ENCODE measurements at regions not wholly inside any gene's neighbourhood (a gene's known extent, or its start where the extent isn't known, plus 50 kb on each side); places are given as distances from the start of the nearest gene placed in this dataset.

GRCh38 chr11:19474954-19475721 lies 234.4 kb upstream of the E2F8 start:
- Histone ChIP-seq H2BK12ac (ENCODE audit: low read depth, low read length) (peak overlapping the region; percentile 52; the same call in 1 of the 2 replicates), H4K8ac (ENCODE audit: extremely low read depth, insufficient read depth, low read length) (no peak overlapping the region), H2AK5ac (ENCODE audit: low read depth, low read length) (no peak overlapping the region), H4K20me1 (replicated peaks in 1 of 2; ENCODE audit: control insufficient read depth in 1 of 2, insufficient read depth in 2 of 2, low read length in 2 of 2) (no peaks in the 10 kb centered on the region), H3K4me1 (replicated peaks in 1 of 4; ENCODE audit: control insufficient read depth in 3 of 4, insufficient read depth in 4 of 4, low read length in 3 of 4) (peaks cover 0 to 4% (median 3%) of the 10 kb centered on the region in 4 experiments; a peak in 4 of 7 replicates), H3K4ac (replicated peaks; ENCODE audit: insufficient read length, low read depth, low read length) (no peak overlapping the region), H2BK20ac (ENCODE audit: low read length) (peak overlapping the region; percentile 73; the same call in 1 of the 2 replicates), H2BK15ac (ENCODE audit: low read length) (no peak overlapping the region), H2BK5ac (ENCODE audit: low read depth, low read length) (no peak overlapping the region), H3K27ac (ENCODE audit: low read depth, low read length) (no peak overlapping the region), H3K36me3 (ENCODE audit: control insufficient read depth in 2 of 4, insufficient read depth in 4 of 4, low read length in 3 of 4) (no peaks in the 10 kb centered on the region), H3K27me3 (replicated peaks in 1 of 4; ENCODE audit: control insufficient read depth in 3 of 4, extremely low read depth in 1 of 4, insufficient read depth in 3 of 4, low read length in 3 of 4) (no peaks in the 10 kb centered on the region; a peak in 2 of 7 replicates), H3K14ac (ENCODE audit: insufficient read length) (no peak overlapping the region), H3K23ac (ENCODE audit: insufficient read length) (no peak overlapping the region), H2BK120ac (replicated peaks; ENCODE audit: low read depth, low read length) (no peak overlapping the region), H3K79me1 (ENCODE audit: low read depth, low read length) (no peaks in the 10 kb centered on the region), H3K9me3 (ENCODE audit: insufficient read depth in 2 of 2, low read depth in 1 of 2, low read length in 1 of 2) (no peaks in the 10 kb centered on the region), H4K5ac (ENCODE audit: insufficient read length, low read depth, low read length) (no peak overlapping the region), H3K9ac (replicated peaks in 1 of 4; ENCODE audit: extremely low read depth in 1 of 4, low read depth in 3 of 4, low read length in 3 of 4) (no peak overlapping the region), H3K4me3 (ENCODE audit: extremely low read depth in 1 of 4, insufficient read depth in 2 of 4, low read depth in 3 of 4, low read length in 4 of 4) (no peak overlapping the region), H3K18ac (ENCODE audit: extremely low read depth, low read length) (0 out of 2 replicates have a peak overlapping the region, but pooled peaks have one; percentile 2), H3K23me2 (ENCODE audit: low read depth, low read length) (no peaks in the 10 kb centered on the region), H3K79me2 (ENCODE audit: control insufficient read depth in 1 of 2, insufficient read depth in 2 of 2, low read length in 2 of 2) (no peaks in the 10 kb centered on the region), H2AFZ (ENCODE audit: low read length) (peak overlapping the region; percentile 78; the same call in 1 of the 2 replicates), H4K91ac (replicated peaks; ENCODE audit: insufficient read length, low read length) (no peak overlapping the region), H3K4me2 (ENCODE audit: insufficient read depth in 1 of 2, low read depth in 2 of 2, low read length in 2 of 2) (peak overlapping the region in 1 of 2 experiments; percentile 5; a peak in 1 of 4 replicates), H3K56ac (replicated peaks; ENCODE audit: insufficient read length, low read depth, low read length) (no peak overlapping the region)
- CTCF ChIA-PET (ENCODE audit: partially characterized antibody): interaction anchor here (1.6 kb wide), 1 partner anchor 127 kb away, joined by 3 read pairs; no protein-coding TSS in a partner anchor
- DNase-seq (ENCODE audit: low read depth in 1 of 2, low spot score in 2 of 2): no peak
- WGBS, 2 experiments (ENCODE audit: extremely low coverage in 1 of 2, insufficient coverage in 1 of 2, insufficient read length in 1 of 2, insufficient replicate concordance in 2 of 2, low coverage in 1 of 2, low lambda C conversion rate in 2 of 2, missing lambda C conversion rate in 1 of 2): 66% methylated on average over 6 of the region's 7 CpGs; no CpG with 5 or more reads in 1 of the 2 experiments
- no peak for FAIRE-seq
- POLR2A ChIA-PET (ENCODE audit: partially characterized antibody): no interaction called here
- no peak for TF ChIP-seq BCL11A (IDR thresholded peaks at IDR 0.05; ENCODE audit: low read depth in 2 of 2, low read length in 2 of 2)
- TF ChIP-seq RXRA (IDR thresholded peaks at IDR 0.05; ENCODE audit: insufficient read depth, low read depth, low read length): no peak
- TF ChIP-seq ASH2L (IDR thresholded peaks at IDR 0.05; ENCODE audit: low read length): no peak
- TF ChIP-seq EP300 (IDR thresholded peaks at IDR 0.05; ENCODE audit: borderline replicate concordance in 1 of 2, low read depth in 2 of 2, low read length in 2 of 2): no peak
- no peak for TF ChIP-seq CTCF (IDR thresholded peaks at IDR 0.05; ENCODE audit: control extremely low read depth in 1 of 3, insufficient read depth in 1 of 3, low read depth in 1 of 3, low read length in 3 of 3)
- TF ChIP-seq TEAD4 (IDR thresholded peaks at IDR 0.05; ENCODE audit: low read depth, low read length): no peak
- TF ChIP-seq BACH1 (IDR thresholded peaks at IDR 0.05; ENCODE audit: low read length): no peak
- no peak for TF ChIP-seq CHD2 (IDR thresholded peaks at IDR 0.05; ENCODE audit: low read length)
- no peak for TF ChIP-seq POLR2AphosphoS5 (IDR thresholded peaks at IDR 0.05; ENCODE audit: low read depth, low read length)
- no peak for TF ChIP-seq RBBP5 (IDR thresholded peaks at IDR 0.05; ENCODE audit: borderline replicate concordance, low read depth, low read length)
